ENCODE measurements at regions not wholly inside any gene's neighbourhood (a gene's known extent, or its start where the extent isn't known, plus 50 kb on each side); places are given as distances from the start of the nearest gene placed in this dataset.

- Mint-ChIP-seq H3K4me1 (ENCODE audit: low read depth) (no peaks in the 10 kb centered on the region), H3K4me3 (no peak overlapping the region), H3K9me3 (0 out of 2 replicates have a peak, but pooled peaks cover 3% of the 10 kb centered on the region), H3K27ac (no peak overlapping the region), H3K27me3 (ENCODE audit: insufficient read depth) (no peaks in the 10 kb centered on the region), H3K36me3 (ENCODE audit: low read depth) (no peaks in the 10 kb centered on the region)
- TF ChIP-seq CTCF (IDR thresholded peaks at IDR 0.05): no peak
- DNase-seq: no peak
Measured at GRCh38 chr1:81446000-81446669, 354.6 kb upstream of the ADGRL2 start.

- H3K4me3 Mint-ChIP-seq: no peak overlapping the region
- no peaks in the 10 kb centered on the region for H3K27me3 Mint-ChIP-seq (ENCODE audit: insufficient read depth)
- H3K27ac Mint-ChIP-seq: no peak overlapping the region
- H3K4me1 Mint-ChIP-seq (ENCODE audit: low read depth): no peaks in the 10 kb centered on the region
- H3K36me3 Mint-ChIP-seq (ENCODE audit: low read depth): no peaks in the 10 kb centered on the region
- H3K9me3 Mint-ChIP-seq: peaks cover 5% of the 10 kb centered on the region
- no peak for DNase-seq
- no peak for TF ChIP-seq CTCF (IDR thresholded peaks at IDR 0.05)
Measured at GRCh38 chr1:81443288-81443687, 357.4 kb upstream of the ADGRL2 start.

- no peak for DNase-seq
- Mint-ChIP-seq H3K9me3 (peaks cover 4% of the 10 kb centered on the region), H3K36me3 (ENCODE audit: low read depth) (no peaks in the 10 kb centered on the region), H3K4me1 (ENCODE audit: low read depth) (no peaks in the 10 kb centered on the region), H3K4me3 (no peak overlapping the region), H3K27ac (no peak overlapping the region), H3K27me3 (ENCODE audit: insufficient read depth) (no peaks in the 10 kb centered on the region)
- no peak for TF ChIP-seq CTCF (IDR thresholded peaks at IDR 0.05)
Measured at GRCh38 chr1:81439046-81439823, 361.5 kb upstream of the ADGRL2 start.

GRCh38 chr1:81437649-81438048, 363.1 kb upstream of the ADGRL2 start:
- H3K27me3 Mint-ChIP-seq (ENCODE audit: insufficient read depth): no peaks in the 10 kb centered on the region
- no peaks in the 10 kb centered on the region for H3K36me3 Mint-ChIP-seq (ENCODE audit: low read depth)
- no peak overlapping the region for H3K27ac Mint-ChIP-seq

GRCh38 chr1:81437213-81437612, 363.5 kb upstream of the ADGRL2 start:
- no peaks in the 10 kb centered on the region for H3K4me1 Mint-ChIP-seq (ENCODE audit: low read depth)
- DNase-seq: no peak
- no peak overlapping the region for H3K4me3 Mint-ChIP-seq
- no peaks in the 10 kb centered on the region for H3K36me3 Mint-ChIP-seq (ENCODE audit: low read depth)
- H3K9me3 Mint-ChIP-seq: peaks cover 4% of the 10 kb centered on the region
- no peak overlapping the region for H3K27ac Mint-ChIP-seq
- no peaks in the 10 kb centered on the region for H3K27me3 Mint-ChIP-seq (ENCODE audit: insufficient read depth)
- no peak for TF ChIP-seq CTCF (IDR thresholded peaks at IDR 0.05)

More at GRCh38 chr1:81437649-81438048, 363.1 kb upstream of the ADGRL2 start:
- no peak for DNase-seq
- H3K4me3 Mint-ChIP-seq: no peak overlapping the region
- peaks cover 4% of the 10 kb centered on the region for H3K9me3 Mint-ChIP-seq
- H3K4me1 Mint-ChIP-seq (ENCODE audit: low read depth): no peaks in the 10 kb centered on the region
- TF ChIP-seq CTCF (IDR thresholded peaks at IDR 0.05): no peak

Data from HFFc6 (cell line).